GM18858 (cell line): ENCODE measurements at regions not wholly inside any gene's neighbourhood (a gene's known extent, or its start where the extent isn't known, plus 50 kb on each side); places are given as distances from the start of the nearest gene placed in this dataset.

ENCODE experiments used
- ATAC-seq: cut with Tn5 transposase; IDR thresholded peaks from one replicate; pipeline ENCODE4 v1.9.1; 2021; ENCODE audit not compliant: unreplicated experiment

DNA sequence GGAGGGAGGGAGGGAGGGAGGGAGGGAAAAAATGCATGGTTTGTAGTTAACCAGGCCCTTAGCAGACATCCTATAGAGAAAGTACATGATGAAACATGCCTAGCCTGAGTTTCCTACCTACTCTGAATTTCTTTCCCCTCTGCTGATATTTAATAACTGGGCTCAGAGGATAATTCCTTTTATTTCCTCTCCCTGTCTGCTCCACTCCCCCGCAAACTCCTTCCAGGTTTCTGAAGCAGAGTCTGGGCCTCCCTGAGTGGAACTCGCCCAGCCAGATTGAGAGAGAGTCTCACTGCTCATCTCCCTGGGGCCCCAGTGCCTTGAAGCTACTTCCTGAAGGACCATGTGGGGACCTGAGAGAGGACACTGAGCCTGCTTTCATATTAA, 111.9 kb upstream of the SLC44A3 start:
- no peak for ATAC-seq

DNA sequence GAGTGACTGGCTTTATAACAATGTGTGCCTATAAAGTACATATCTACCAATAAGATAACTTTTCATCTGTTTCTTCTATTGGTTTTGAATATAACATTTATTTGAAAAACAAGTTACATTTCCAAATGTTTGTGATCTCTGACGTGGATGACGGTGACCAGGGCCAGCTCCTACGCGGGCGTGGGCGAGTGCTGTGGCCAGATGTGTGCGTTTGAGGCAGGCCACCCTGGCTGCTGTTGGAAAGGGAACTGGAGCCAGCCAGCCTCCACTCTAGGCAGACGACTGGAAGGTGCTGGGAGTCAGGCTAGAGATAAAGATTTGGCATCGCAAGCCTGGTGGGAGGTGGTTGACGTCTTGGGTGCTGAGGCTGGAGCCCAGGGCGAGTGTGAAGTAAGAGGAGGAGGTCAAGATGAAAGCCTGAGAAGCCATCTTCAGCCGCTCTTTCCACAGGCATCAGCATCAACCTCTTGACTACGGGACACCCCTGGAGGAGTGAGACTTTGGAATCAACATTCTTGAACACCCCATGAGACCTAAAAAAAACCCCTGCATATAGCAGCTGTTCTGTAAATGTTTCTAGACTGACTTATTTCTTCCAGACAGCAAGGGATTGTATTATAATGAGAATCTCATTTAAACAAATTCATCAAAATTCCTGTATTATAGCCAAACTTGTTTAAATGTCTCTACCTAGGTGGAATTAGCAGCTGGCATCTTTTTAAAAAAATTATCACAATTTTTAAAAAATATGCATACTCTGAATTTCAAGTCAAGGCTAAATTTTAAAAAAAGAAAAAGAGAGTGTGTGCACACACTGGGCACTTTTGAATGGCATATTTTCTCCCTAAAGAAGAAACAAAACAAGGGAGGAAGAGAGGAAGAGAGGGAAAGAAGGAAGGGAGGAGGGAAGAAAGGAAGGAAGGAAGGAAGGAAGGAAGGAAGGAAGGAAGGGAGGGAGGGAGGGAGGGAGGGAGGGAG, 112.5 kb upstream of the SLC44A3 start:
- no peak for ATAC-seq

DNA sequence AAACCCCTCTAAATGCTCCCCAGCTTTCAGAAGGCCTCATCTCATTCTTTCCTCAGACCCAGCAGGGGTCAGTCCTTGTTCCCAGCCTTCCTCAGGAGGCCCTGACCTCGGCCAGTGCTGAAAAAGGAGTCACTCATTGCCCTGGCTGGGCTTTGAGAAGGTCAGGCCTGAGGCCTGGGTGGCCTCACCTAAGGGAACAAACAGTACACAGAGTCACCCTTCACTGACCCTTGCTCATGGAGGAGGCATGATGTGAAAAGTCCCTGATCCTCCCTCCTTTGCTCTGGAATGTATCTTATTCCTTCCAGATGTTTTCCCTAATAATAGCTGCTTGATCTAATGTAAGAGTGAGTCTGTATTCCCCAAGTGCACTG, 117.7 kb upstream of the SLC44A3 start:
- no peak for ATAC-seq

DNA sequence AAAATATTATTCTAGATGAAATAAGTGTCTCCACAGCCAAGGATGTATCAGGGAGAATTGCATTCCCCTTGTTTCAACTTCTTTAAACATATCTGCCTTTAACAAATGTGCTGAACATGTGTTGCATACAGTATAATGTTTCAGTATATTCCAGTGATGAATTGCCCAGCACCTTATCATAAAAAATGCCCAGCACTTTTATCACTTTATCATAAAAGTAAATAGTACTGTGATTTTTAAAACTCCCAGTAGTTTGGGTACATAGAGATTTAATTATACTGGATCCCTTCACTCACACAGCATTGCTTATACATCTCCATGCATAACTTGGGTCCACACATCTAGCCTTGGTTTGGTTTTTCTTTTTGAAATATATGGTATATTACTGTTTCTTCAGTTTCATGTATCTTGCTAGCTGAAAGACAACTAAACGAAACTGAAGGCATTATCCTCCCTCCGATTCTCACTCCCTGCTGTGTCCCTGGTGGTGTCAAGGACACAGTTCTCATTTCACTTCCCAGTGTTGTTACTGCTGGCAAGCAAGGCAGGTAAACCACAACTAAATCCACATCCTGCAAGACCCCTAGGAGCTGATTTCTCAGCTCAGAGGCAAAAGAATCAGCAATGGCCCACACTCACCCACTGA, 118.2 kb upstream of the SLC44A3 start:
- ATAC-seq, result no peak

DNA sequence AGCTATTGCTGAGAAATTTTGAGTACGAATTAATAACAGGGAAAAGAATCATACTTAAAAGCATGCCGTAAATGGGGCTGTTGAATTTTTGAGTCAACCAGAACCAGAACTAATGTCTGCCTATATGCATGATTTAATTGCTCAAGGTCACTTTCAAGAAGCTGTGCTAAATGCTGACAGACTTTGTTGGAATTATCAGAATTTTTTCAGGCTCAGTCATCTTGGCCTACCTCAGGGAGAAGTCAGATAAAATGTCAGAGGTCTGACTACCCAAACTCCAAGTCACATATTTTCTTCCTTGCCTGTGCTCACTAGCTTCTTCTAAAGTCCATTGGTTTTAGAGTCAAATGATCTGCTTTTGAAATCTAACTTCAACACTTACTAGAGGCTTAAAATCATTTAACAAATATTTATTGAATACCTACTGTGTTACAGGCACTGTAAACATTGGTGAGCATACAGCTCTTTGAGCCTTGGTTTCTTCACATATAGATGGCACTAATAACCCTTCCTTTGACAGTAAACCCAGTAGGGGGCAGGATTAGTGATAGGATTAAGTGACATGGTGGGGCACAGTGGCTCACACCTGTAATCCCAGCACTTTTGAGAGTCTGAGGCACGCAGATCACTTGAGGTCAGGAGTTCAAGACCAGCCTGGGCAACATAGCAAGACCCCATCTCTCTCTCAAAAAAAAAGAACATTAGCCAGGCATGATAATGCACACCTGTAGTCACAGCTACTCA, 121.2 kb upstream of the SLC44A3 start:
- ATAC-seq, result no peak

DNA sequence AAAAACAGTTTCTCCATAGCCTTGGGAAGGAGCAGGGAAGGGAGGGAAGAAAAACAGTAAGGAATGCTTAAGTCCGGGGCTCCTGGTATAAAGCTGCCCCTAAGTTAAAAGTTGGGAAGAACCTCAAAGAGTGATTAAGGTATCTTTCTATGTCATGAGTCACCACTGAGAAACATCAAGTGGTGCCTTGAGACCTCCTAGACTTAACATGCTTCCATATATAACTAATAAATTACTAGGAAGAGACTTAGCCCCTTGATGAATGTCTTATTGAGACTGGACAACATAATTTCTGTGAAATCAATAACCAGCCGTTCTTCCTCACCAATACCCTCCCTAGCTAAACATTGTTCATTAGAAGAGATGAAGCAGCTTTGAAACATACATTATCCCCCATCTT, 121.8 kb upstream of the SLC44A3 start:
- no peak for ATAC-seq

DNA sequence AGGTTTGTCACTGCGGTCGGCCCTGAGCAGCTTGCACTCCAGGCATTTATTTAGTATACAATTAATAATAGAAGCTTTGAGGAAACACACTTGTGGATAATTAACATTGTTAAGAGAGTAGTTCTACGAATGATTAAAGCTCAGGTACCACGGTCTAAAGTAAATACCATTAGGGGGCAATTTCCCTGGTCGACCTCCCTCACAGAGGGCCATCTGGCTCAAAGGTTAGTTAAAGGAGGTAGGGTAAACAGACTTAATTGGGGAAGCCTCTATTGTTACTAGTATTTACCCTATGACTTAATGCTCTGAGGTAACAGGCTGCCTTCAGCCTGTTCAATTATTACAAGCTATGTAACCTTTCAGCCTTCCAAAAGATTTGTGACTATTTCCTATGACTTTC, 122.3 kb upstream of the SLC44A3 start:
- no peak for ATAC-seq

DNA sequence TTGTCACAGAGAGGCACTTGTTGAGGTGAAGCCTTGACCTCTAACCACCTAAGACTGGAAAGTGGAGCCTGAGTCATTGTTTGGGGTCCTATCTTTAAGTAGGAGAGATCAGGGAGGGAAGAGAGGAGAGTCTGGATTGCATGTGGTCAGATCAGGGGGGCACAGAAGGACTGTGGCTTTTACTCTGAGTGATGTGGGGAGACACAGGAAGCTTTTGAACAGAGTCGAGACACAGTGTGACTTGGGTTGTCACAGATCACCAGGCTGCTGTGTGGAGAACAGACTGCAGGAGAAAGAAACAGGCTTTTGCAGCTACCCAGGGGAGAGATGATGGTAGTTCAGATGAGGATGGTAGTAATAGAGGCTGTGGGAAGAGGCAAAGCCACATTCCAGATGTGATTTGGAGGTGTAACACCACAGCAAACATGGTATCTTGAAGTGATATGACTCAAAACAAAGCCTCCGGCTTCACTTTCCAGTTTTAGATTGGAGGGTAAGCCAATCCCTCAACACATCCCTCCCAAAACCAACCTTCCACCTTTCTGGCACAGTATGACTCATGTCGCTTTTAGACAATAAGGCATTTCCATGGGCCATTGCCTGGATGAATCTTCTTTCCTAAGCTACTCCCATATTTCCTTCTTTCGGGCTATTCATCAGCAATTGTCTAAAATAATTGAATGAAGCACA, 125.8 kb upstream of the SLC44A3 start:
- no peak for ATAC-seq

DNA sequence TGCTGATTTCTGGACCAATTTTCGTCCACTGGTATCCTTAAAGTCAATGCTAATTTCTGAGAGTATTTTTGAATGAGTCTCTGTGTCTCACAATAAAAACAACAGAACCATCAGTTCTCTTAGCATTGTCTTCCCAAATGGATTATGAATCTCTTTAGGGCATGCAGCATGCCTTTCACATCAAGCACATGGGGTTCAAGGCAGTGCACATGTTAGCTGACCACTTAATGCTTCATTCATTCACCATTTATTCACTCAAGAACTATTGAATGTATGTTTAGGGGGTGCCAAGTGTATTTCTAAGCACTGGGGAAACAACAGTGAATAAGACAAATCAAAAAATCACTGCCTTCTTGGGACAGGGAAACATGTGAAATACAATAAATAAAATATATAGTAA, 126.7 kb upstream of the SLC44A3 start:
- ATAC-seq, result no peak

DNA sequence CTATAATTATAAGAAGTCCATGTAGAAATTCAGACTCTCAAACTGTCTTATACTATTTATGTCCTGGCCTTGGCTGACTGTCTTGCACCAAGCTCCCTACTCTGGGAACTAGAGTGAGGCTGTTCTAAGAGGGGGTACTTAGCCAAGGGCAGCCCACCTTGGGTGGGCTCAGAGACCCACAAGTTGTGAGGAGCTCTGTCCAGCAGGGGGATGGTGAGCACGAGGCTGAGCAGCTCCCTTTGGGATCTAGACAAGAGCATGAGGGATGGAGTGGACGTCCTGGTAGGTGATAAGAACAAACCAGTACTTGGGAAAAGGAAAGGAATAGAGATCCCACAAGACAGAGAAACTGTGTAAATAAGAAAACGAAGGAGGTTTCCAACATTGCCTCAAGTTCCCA, 127.1 kb upstream of the SLC44A3 start:
- no peak for ATAC-seq

DNA sequence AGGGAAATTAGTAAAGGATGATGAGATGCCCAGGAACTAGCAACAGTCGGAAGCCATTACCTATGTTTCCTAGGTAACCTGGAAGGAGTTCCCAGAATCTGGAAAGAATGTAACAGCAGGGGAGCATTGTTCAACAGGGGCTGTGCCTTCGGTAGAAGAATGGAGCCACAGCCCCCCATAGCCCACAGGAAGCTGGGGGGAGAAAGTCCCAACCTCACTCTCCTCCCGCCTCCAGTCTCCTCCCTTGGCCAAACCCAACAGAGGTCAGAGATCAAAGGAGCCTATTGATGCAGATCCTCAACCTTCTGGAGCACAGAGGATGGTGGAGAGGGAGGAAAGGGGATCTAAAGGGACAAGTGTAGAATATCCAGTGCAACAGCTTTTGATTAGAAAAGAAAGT, 131.5 kb upstream of the SLC44A3 start:
- no peak for ATAC-seq

DNA sequence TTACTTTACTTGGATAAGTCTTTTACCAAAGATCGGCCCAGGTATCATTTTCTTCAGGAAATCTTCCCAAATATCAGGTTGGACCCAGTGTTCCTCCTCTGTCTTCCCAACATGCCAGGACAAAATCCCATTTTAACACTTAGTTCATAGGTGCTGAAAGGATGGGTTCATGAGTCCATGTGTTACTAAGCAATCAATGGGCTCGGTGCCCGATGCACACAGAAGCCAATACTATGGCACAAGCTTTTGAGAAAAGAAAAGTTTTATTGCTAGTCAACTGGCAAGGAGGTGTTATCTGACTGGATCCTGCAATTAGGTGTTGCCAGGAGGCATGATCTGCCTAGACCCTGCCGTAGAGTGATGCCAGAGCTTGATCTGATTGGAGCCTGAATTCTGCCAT, 133.3 kb upstream of the SLC44A3 start:
- ATAC-seq, result no peak

DNA sequence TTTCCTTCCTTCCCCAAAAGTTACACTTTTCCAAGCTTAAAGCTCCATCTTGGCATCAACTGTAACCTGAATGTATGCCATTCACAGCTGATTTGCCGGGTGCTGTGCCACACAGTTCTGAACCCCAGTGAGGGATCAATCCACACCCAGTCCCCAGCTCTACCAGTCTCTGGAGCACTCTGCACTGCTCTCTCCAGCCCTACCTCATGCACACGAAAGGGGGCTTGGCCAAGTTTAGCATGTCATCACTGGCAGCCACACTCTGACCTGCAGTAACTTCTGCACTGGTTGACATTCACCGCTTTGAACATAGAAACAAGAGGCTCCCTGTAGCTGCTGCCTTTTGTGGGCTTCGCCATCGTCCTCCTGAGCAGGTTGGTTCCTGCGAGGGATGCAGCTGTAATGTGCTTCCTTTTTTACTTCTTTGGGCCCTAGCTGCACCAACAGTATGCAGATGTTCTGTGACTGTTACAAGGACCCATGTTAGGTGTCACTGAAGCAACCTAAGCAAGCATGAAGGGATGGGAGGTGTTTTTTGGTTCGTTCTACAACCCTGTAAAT, 135.4 kb upstream of the SLC44A3 start:
- no peak for ATAC-seq

DNA sequence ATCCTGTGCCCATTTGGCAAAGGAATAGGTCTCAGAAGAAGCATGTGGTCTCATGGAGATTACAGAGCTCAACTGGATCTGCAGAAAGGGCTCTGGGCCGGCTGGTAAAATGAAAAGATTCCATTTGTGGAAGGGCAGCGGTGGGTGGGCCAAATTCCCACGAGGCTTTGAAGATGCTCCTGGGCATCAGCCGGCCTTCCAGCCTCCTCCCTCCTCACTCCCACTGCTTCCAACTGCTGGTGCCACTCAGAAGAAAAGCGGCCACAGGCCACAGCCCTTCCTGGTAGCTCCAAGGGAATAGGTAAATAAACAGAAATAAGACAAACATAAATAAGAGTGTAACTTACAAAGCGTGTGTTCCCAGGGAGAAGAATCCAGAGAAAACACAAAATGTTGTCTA, 136.3 kb upstream of the SLC44A3 start:
- ATAC-seq, result no peak

DNA sequence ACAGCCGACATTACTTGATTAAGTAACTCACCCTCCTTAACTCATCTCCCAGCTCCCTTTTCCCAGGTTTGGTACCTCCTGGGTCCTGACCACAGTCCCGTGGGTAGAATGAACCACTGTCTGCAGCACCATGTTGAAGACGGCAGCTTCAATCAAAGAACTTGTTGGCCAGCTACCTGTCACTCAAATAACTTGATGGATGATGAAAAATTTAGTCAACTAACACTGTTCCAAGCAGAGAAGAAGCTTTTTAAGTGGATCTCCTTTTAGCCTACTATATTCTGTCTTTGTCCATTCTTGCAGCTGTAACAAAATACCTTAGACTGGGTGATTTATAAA, 138.4 kb upstream of the F3 start:
- no peak for ATAC-seq

DNA sequence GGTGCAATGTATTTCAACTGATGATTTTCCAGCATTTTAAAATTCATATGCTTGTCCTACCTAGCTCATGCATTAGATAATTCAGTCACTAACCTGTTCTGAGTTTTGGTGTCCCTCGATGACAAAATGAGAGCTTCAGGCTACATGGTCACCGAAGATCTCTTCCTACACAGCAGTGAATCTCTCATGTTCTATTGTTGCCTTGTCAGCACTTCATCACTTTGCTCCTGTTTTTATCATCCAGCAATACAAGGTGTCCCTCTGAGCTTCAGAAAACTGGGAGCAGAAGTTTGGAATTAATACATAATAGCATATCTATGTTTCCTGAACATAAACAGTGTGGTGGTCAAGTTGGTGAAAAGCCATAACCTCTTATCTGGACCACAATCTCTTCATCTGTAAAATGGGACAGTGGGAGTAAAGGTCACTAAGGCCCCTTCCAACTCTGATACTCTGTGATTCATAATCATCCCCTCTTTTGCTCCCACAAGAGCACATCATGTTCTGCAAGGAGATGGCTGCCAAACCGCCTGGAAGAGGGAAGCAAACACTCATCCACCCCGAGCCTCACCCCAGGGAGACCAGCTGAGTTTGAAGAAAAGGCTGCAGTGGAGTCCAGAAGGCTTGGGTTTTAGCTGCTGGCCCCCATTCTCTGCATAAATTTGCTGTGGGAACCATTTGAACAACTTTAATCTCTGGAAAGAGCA, 137.9 kb upstream of the F3 start:
- no peak for ATAC-seq

DNA sequence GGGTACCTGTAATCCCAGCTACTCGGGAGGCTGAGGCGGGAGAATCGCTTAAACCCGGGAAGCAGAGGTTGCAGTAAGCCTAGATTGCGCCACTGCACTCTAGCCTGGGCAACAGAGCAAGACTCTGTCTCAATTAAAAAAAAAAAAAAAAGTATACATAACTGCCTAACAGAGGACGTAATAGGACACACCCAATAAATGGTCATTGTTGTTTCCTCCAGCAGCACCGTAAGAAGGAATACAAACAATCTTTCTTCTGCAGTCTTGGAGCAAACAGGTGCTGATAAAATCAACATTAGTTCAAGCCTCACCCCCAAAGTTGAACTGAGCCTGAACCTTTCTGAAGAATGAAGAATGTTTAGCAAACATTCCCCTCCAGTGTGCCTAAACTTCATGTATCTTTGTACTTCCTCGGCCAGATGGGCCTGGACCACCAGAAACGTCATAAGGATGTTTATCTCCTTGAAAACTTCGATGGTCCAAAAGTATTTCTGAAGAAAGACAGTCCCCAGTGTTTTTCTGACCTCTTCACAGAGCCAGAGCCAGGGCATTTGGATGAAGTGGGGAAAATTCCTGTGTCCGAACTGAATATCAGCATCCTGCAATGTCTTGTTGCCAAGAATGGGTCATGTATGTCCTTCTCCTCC, 136.8 kb upstream of the F3 start:
- no peak for ATAC-seq

DNA sequence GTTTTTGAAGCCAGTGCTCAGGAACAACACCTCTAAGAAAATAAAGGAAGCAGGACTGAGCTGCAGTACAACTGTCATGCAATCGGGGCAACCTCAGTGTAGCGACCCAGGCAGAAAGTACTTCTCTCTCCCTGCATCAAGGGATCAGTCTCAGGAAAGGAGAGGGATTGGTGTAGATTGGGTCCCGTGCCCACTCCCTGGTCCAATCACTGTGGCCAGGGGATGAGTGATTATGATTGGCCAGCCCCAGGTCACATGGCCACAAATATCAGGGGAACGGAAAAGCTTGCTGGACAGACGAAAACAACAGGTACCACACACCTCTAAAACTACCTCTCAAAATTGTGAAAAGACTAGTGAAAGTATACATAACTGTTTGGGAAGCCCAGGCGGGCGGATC, 136.2 kb upstream of the F3 start:
- ATAC-seq, result no peak

DNA sequence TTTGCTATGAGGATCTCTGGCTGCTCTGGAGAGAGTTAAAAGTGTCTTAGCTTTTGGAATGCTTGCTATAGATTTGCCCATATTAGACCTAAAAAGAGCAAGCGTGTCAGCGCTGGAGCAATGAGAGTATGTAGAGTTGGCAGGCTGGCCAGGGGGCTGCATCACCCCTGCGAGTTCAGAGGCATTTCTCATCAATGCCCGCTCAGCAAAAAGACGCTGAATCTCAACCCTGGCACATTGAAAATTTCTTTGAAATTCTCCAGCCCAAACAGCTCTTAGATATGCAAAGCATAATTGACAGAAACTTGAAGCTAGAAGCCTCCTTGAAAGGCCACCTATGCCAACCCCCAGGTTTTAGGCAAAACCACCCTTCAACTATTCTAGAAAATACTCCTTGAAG, 135.5 kb upstream of the F3 start:
- ATAC-seq, result no peak

DNA sequence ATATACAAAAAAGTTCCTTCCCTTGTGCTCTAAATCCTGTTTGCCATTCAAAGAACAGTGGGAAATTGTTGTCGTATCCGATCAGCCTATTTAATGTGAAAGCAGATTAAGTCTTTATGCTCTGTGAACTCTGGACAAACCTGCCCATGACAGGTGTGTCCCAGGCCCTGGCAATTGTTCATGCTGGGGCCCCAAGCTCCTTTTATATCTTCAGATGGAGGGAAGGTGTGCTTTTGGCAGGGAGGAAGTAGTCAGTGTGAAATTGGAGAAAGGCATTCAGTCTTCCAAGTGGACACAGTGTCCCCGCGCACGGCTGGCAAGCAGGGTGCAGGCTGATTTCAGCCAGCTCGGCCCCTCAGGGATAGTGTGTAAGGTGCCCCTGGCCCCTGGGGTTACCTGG, 135.1 kb upstream of the F3 start:
- ATAC-seq, result no peak
